OCI-LY7 (cell line): ENCODE measurements at regions not wholly inside any gene's neighbourhood (a gene's known extent, or its start where the extent isn't known, plus 50 kb on each side); places are given as distances from the start of the nearest gene placed in this dataset.

Experiments
- BruUV-seq: library from RNA; stranded (reverse); fragments of 400-500 nt; replicated peaks from 2 replicates; lab custom pipeline; 2021; lab: Mats Ljungman, UMichigan
- CTCF ChIA-PET: fragments of 300-600 bp; sonication (Branson Sonifier 250); formaldehyde crosslinking; loops from one replicate; lab custom pipeline; 2022; ENCODE audit warnings: antibody characterized with exemption; ENCODE audit not compliant: unreplicated experiment; lab: Charles Lee
- POLR2A ChIA-PET: fragments of 300-600 bp; sonication (Branson Sonifier 250); formaldehyde crosslinking; loops from one replicate; lab custom pipeline; 2022; ENCODE audit warnings: antibody characterized with exemption; lab: Charles Lee
- DNase-seq: peaks from one replicate; pipeline ENCODE4 v3.0.0-alpha.2; 2015; ENCODE audit warnings: low spot score
- H2AFZ ChIP-seq: fragments of 200-600 bp; sonication (generic), shearing (Covaris generic); 2 replicates; pipeline ENCODE4 v1.6.1; 2014; ENCODE audit warnings: mild to moderate bottlenecking, antibody characterized with exemption, low read length, moderate library complexity
- H3K27ac ChIP-seq: fragments of 200-600 bp; sonication (generic); 2 replicates; pipeline ENCODE4 v1.5.1; 2014; ENCODE audit warnings: mixed run types, low read depth, mild to moderate bottlenecking, moderate library complexity, low read length, inconsistent platforms; ENCODE audit not compliant: poor library complexity, severe bottlenecking
- H3K36me3 ChIP-seq: fragments of 200-600 bp; sonication (generic); 2 replicates; pipeline ENCODE4 v1.6.1; 2014; ENCODE audit warnings: mild to moderate bottlenecking, antibody characterized with exemption, low read length, moderate library complexity, mixed read lengths; ENCODE audit not compliant: insufficient read depth
- H3K4me1 ChIP-seq: fragments of 200-600 bp; sonication (generic); 2 replicates; pipeline ENCODE4 v1.5.1; 2014; ENCODE audit warnings: mild to moderate bottlenecking, low read length; ENCODE audit not compliant: insufficient read depth, poor library complexity, severe bottlenecking
- H3K4me2 ChIP-seq: fragments of 200-600 bp; sonication (generic); 2 replicates; pipeline ENCODE4 v1.6.1; 2014; ENCODE audit warnings: mild to moderate bottlenecking, low read length
- H3K4me3 ChIP-seq: fragments of 200-600 bp; sonication (generic); 2 replicates; pipeline ENCODE4 v1.5.1; 2014; ENCODE audit warnings: mild to moderate bottlenecking, low read depth, low read length; ENCODE audit not compliant: poor library complexity, severe bottlenecking
- H3K79me2 ChIP-seq: fragments of 200-600 bp; sonication (generic); 2 replicates; pipeline ENCODE4 v1.6.1; 2016; ENCODE audit warnings: low read depth, mild to moderate bottlenecking, low read length, moderate library complexity, mixed read lengths; ENCODE audit not compliant: insufficient read depth
- H3K9me2 ChIP-seq: fragments of 200-600 bp; sonication (generic); 2 replicates; pipeline ENCODE4 v1.6.1; 2016; ENCODE audit warnings: mild to moderate bottlenecking, low read length, mixed read lengths; ENCODE audit not compliant: insufficient read depth
- H3K9me3 ChIP-seq: fragments of 200-600 bp; sonication (generic); 2 replicates; pipeline ENCODE4 v1.6.1; 2014; ENCODE audit warnings: mild to moderate bottlenecking, mixed run types, low read length, mixed read lengths
- H4K20me1 ChIP-seq: fragments of 200-600 bp; sonication (generic); 2 replicates; pipeline ENCODE4 v1.6.1; 2014; ENCODE audit warnings: mild to moderate bottlenecking, antibody characterized with exemption, low read length, moderate library complexity, mixed read lengths; ENCODE audit not compliant: insufficient read depth
- EZH2phosphoT487 ChIP-seq: fragments of 200-600 bp; sonication (generic); IDR thresholded peaks from 2 replicates; pipeline ENCODE4 v1.6.1; 2018; ENCODE audit warnings: low read depth, borderline replicate concordance, mild to moderate bottlenecking, mixed run types, antibody characterized with exemption, low read length, moderate library complexity, mixed read lengths
- intact Hi-C: fragments of 100-400 bp; cut with micrococcal nuclease; formaldehyde crosslinking; loops from one replicate; pipeline ENCODE4 v1.10.0; 2022; ENCODE audit not compliant: unreplicated experiment
- TF ChIP-seq, protein P1 (sequence below): fragments of 200-600 bp; sonication (generic); conservative IDR thresholded peaks from 2 replicates; pipeline ENCODE4 v1.5.1; 2014; ENCODE audit warnings: mild to moderate bottlenecking, antibody characterized with exemption, low read length, moderate library complexity, mixed read lengths

DNA sequence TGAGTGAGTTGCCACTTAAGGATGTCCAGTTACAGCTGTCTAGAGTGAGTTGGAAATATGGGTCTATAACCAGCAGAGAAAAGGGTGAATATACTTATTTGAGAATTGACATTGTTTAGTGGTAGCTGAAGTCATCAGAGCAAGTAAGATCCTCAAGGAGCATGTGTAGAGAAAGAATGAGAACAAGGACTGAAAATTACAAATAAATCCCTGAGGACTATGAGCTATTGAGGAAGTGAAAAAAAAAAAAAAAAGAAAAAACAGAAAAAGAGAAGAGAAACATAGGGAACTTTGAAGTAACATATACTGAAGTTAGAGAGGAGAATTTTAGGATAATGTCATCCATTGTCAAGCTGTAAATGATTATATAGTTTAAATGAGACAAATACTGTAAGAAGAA, 134.0 kb upstream of the CCDC68 start:
- Histone ChIP-seq H2AFZ (no peak overlapping the region), H3K4me1 (no peaks in the 10 kb centered on the region), H3K4me2 (no peak overlapping the region), H3K4me3 (no peak overlapping the region), H3K79me2 (no peaks in the 10 kb centered on the region), H3K27ac (no peak overlapping the region), H4K20me1 (no peaks in the 10 kb centered on the region), H3K9me2 (no peaks in the 10 kb centered on the region), H3K36me3 (no peaks in the 10 kb centered on the region), H3K9me3 (no peaks in the 10 kb centered on the region)
- ChIA-PET CTCF (no interaction called here), POLR2A (no interaction called here)
- no TSS peak for BruUV-seq
- intact Hi-C loops, result no loop called here
- DNase-seq, result no peak
- no peak for TF ChIP-seq EZH2phosphoT487
- TF ChIP-seq, protein P1, sequence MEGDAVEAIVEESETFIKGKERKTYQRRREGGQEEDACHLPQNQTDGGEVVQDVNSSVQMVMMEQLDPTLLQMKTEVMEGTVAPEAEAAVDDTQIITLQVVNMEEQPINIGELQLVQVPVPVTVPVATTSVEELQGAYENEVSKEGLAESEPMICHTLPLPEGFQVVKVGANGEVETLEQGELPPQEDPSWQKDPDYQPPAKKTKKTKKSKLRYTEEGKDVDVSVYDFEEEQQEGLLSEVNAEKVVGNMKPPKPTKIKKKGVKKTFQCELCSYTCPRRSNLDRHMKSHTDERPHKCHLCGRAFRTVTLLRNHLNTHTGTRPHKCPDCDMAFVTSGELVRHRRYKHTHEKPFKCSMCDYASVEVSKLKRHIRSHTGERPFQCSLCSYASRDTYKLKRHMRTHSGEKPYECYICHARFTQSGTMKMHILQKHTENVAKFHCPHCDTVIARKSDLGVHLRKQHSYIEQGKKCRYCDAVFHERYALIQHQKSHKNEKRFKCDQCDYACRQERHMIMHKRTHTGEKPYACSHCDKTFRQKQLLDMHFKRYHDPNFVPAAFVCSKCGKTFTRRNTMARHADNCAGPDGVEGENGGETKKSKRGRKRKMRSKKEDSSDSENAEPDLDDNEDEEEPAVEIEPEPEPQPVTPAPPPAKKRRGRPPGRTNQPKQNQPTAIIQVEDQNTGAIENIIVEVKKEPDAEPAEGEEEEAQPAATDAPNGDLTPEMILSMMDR, result no peak

- Histone ChIP-seq H3K79me2 (no peaks in the 10 kb centered on the region), H3K9me3 (no peaks in the 10 kb centered on the region), H3K9me2 (no peaks in the 10 kb centered on the region), H3K36me3 (no peaks in the 10 kb centered on the region), H3K27ac (no peak overlapping the region), H3K4me3 (no peak overlapping the region), H2AFZ (no peak overlapping the region), H3K4me2 (no peak overlapping the region), H3K4me1 (no peaks in the 10 kb centered on the region), H4K20me1 (no peaks in the 10 kb centered on the region)
- TF ChIP-seq EZH2phosphoT487, result no peak
- TF ChIP-seq, protein P1, result no peak
- POLR2A ChIA-PET, result no interaction called here
- no TSS peak for BruUV-seq
- intact Hi-C loops, result no loop called here
- CTCF ChIA-PET, result no interaction called here
- no peak for DNase-seq
Measured at GRCh38 chr18:55092166-55092565, 132.9 kb upstream of the CCDC68 start.

DNA sequence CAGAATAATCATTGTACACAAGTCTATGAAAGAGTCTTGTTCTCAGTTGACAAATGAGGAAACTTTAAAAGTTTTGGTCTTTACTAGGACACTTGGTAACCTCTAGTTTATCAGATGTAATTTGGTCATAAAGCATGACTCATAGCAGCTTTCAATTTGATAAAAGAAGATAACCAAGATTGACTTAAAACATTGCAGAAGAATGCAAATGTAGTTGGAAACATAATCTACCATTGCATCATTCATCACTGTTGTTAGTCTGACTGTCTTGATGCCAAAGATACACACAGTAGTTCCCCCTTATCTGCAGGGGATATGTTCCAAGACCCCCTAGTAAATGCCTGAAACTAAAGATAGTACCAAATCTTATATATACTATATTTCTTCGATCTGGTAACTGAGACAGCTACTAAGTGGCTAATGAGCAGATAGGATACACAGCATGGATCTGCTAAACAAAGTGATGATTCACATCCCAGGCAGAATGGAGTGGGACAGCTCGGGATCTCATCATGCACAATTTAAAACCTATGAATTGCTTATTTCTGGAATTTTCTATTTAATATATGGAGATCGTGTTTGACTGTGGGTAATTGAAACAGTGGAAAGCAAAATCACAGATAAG, 131.4 kb upstream of the CCDC68 start:
- H3K79me2 ChIP-seq, result no peaks in the 10 kb centered on the region
- H3K27ac ChIP-seq, result no peak overlapping the region
- intact Hi-C loops, result no loop called here
- TF ChIP-seq, protein P1, result no peak
- no peak for TF ChIP-seq EZH2phosphoT487
- no peaks in the 10 kb centered on the region for H3K36me3 ChIP-seq
- no peak overlapping the region for H3K4me3 ChIP-seq
- H3K4me1 ChIP-seq, result no peaks in the 10 kb centered on the region
- ChIA-PET CTCF (no interaction called here), POLR2A (interaction anchor here (0.7 kb wide), 2 partner anchors 104 to 1190 kb away, joined by 3 to 4 read pairs; no protein-coding TSS in a partner anchor)
- no peaks in the 10 kb centered on the region for H3K9me3 ChIP-seq
- no peak overlapping the region for H2AFZ ChIP-seq
- H3K9me2 ChIP-seq, result no peaks in the 10 kb centered on the region
- DNase-seq, result no peak
- H3K4me2 ChIP-seq, result no peak overlapping the region
- BruUV-seq, result no TSS peak
- H4K20me1 ChIP-seq, result no peaks in the 10 kb centered on the region
